Cardiac muscle cell (in vitro differentiated cells and primary cell): ENCODE measurements at regions not wholly inside any gene's neighbourhood (a gene's known extent, or its start where the extent isn't known, plus 50 kb on each side); places are given as distances from the start of the nearest gene placed in this dataset.

Source experiments
- DNase-seq, 2 donors: peaks; one replicate each; pipeline versions ENCODE4 v3.0.0 to v3.0.0-alpha.2; 2010 to 2017; ENCODE audit warnings: low read depth in 1 of 2, low spot score in 1 of 2
- H3K27ac ChIP-seq: fragments of 200-600 bp; sonication (generic); 2 replicates; pipeline ENCODE4 v1.5.1; 2016
- H3K27me3 ChIP-seq: fragments of 200-600 bp; sonication (generic); 2 replicates; pipeline ENCODE4 v1.6.0; 2016; ENCODE audit warnings: control low read depth
- H3K36me3 ChIP-seq: fragments of 200-600 bp; sonication (generic); 2 replicates; pipeline ENCODE4 v1.5.1; 2016; ENCODE audit warnings: control low read depth
- H3K4me1 ChIP-seq: fragments of 200-600 bp; sonication (generic); 2 replicates; pipeline ENCODE4 v1.8.1; 2017; ENCODE audit warnings: low read depth, mild to moderate bottlenecking, mixed run types
- H3K4me3 ChIP-seq: fragments of 200-600 bp; sonication (generic); 2 replicates; pipeline ENCODE4 v1.5.1; 2016; ENCODE audit warnings: mild to moderate bottlenecking
- H3K9me3 ChIP-seq: fragments of 200-600 bp; sonication (generic); 2 replicates; pipeline ENCODE4 v1.5.1; 2017; ENCODE audit warnings: low read depth, mild to moderate bottlenecking, control low read depth
- CTCF ChIP-seq: IDR thresholded peaks from 2 replicates; pipeline ENCODE4 v1.5.1; 2012; ENCODE audit warnings: low read depth, mild to moderate bottlenecking, low read length

DNA sequence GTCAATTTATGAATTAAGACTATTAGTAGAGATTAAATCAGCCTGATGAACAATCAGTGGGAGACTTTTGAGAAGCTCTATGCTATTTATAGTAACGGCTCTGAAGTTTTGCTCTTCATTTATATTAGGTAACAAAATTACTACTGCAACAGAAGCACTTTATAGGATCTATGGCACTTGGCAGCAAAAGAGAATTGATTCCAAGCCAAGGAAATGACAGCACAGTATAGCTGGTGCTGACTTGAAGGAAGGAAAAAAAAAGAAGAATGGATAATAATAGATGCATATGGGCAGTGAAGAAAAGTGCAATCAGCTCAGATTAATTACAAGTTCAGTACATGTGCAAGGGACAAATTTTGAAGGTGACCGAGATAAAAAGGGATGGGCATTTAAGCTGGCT, 228.2 kb upstream of the PPFIA2 start:
- Histone ChIP-seq H3K36me3 (no peaks in the 10 kb centered on the region), H3K27me3 (no peaks in the 10 kb centered on the region), H3K27ac (no peak overlapping the region), H3K4me1 (peaks cover 6% of the 10 kb centered on the region), H3K4me3 (no peak overlapping the region), H3K9me3 (no peaks in the 10 kb centered on the region)
- no peak for TF ChIP-seq CTCF
- peak in 1 of 2 donors; percentile 11 for DNase-seq

GRCh38 chr12:81976661-81977060, 217.5 kb upstream of the PPFIA2 start:
- no peaks in the 10 kb centered on the region for H3K4me1 ChIP-seq
- no peaks in the 10 kb centered on the region for H3K36me3 ChIP-seq
- H3K4me3 ChIP-seq, result no peak overlapping the region
- H3K9me3 ChIP-seq, result no peaks in the 10 kb centered on the region
- no peaks in the 10 kb centered on the region for H3K27me3 ChIP-seq
- TF ChIP-seq CTCF, result no peak
- no peak overlapping the region for H3K27ac ChIP-seq
- no peak for DNase-seq

DNA sequence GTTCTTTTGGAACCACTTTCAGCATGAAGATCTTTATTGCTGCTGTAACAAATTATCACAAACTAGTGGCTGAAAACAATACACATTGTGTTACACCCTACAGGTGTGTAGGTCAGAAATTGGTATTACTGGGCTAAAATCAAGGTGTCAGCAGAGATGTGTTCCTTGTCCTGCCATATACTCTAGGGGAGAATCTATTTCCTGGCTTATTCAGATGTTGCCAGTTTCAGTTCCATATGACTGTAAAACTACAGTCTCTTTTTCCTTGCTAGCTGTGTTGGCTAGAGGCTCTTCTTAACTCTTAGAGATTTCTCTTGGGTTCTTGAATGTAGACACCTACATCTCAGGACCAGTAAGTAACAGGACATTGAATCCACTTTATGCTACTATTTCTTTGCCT, 215.6 kb upstream of the PPFIA2 start:
- DNase-seq, result no peak
- Histone ChIP-seq H3K9me3 (no peaks in the 10 kb centered on the region), H3K4me1 (no peaks in the 10 kb centered on the region), H3K36me3 (no peaks in the 10 kb centered on the region), H3K27me3 (no peaks in the 10 kb centered on the region), H3K4me3 (no peak overlapping the region), H3K27ac (no peak overlapping the region)
- TF ChIP-seq CTCF, result no peak

- H3K36me3 ChIP-seq, result no peaks in the 10 kb centered on the region
- H3K9me3 ChIP-seq, result no peaks in the 10 kb centered on the region
- no peaks in the 10 kb centered on the region for H3K27me3 ChIP-seq
- DNase-seq, result no peak
- peaks cover 4% of the 10 kb centered on the region for H3K4me1 ChIP-seq
- H3K27ac ChIP-seq, result no peak overlapping the region
- no peak for TF ChIP-seq CTCF
- H3K4me3 ChIP-seq, result no peak overlapping the region
These were observed 209.3 kb upstream of the PPFIA2 start for GRCh38 chr12:81968421-81968820.

GRCh38 chr12:81963636-81964035, 204.5 kb upstream of the PPFIA2 start:
- Histone ChIP-seq H3K4me1 (peaks cover 4% of the 10 kb centered on the region), H3K27ac (no peak overlapping the region), H3K4me3 (no peak overlapping the region), H3K36me3 (no peaks in the 10 kb centered on the region), H3K27me3 (no peaks in the 10 kb centered on the region), H3K9me3 (no peaks in the 10 kb centered on the region)
- TF ChIP-seq CTCF, result no peak
- no peak for DNase-seq

DNA sequence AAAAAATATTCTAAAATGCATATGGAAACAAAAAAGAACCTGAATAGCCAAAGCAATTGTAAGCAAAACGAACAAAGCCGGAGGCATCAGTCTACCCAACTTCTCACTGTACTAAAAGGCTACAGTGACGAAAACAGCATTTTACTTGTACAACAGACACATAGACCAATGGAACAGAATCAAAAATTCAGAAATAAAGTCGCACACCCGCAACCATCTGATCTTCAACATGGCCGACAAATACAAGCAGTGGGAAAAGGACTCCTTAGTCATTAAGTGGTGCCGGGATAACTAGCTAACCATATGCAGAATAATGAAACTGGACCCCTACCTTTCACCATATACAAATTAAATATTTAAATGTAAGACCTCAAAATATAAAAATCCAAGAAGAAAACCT, 203.9 kb upstream of the PPFIA2 start:
- DNase-seq, result no peak
- Histone ChIP-seq H3K36me3 (no peaks in the 10 kb centered on the region), H3K4me1 (peaks cover 4% of the 10 kb centered on the region), H3K27me3 (no peaks in the 10 kb centered on the region), H3K4me3 (no peak overlapping the region), H3K27ac (no peak overlapping the region), H3K9me3 (no peaks in the 10 kb centered on the region)
- no peak for TF ChIP-seq CTCF
